Uterus (tissue), 3 donors: ENCODE measurements at regions not wholly inside any gene's neighbourhood (a gene's known extent, or its start where the extent isn't known, plus 50 kb on each side); places are given as distances from the start of the nearest gene placed in this dataset.

Experiments
- DNase-seq, 2 donors: peaks; one replicate each; pipeline ENCODE4 v3.0.0-alpha.2; 2019 to 2020
- H3K27ac ChIP-seq, 2 donors: fragments of 200-600 bp; sonication (generic); 1 replicate in 1 of 2; 2 replicates in 1 of 2; pipeline ENCODE4 v1.5.1; 2016 to 2018
- H3K27me3 ChIP-seq, 2 donors: fragments of 200-600 bp; sonication (generic); one replicate each; pipeline ENCODE4 v1.5.1; 2018 to 2019; ENCODE audit warnings: control low read depth in 1 of 2
- H3K36me3 ChIP-seq, 2 donors: fragments of 200-600 bp; sonication (generic); one replicate each; pipeline ENCODE4 v1.5.1; 2019; ENCODE audit warnings: control low read depth in 1 of 2
- H3K4me1 ChIP-seq, 2 donors: fragments of 200-600 bp; sonication (generic); one replicate each; pipeline ENCODE4 v1.5.1; 2018 to 2019; ENCODE audit warnings: control low read depth in 1 of 2
- H3K4me3 ChIP-seq, 2 donors: fragments of 200-600 bp; sonication (generic); 1 replicate in 1 of 2; 2 replicates in 1 of 2; pipeline ENCODE4 v1.5.1; 2018 to 2019; ENCODE audit warnings: mild to moderate bottlenecking in 1 of 2
- H3K9me3 ChIP-seq, 2 donors: fragments of 200-600 bp; sonication (generic); one replicate each; pipeline ENCODE4 v1.5.1; 2019; ENCODE audit warnings: control low read depth in 1 of 2
- CTCF ChIP-seq, 4 experiments: fragments of 200-600 bp in 2 of 4; fragments of 450-650 bp in 2 of 4; sonication (generic) in 2 of 4; IDR thresholded peaks; one replicate each; pipeline ENCODE4 v1.5.1; 2016 to 2019; ENCODE audit warnings: antibody characterized with exemption in 4 of 4, mild to moderate bottlenecking in 2 of 4, moderate library complexity in 1 of 4
- POLR2A ChIP-seq, 2 donors: fragments of 450-650 bp; IDR thresholded peaks; one replicate each; pipeline ENCODE4 v1.6.1; 2016; ENCODE audit warnings: antibody characterized with exemption in 2 of 2, mild to moderate bottlenecking in 1 of 2, moderate library complexity in 1 of 2
- intact Hi-C: fragments of 100-400 bp; cut with DNase I; formaldehyde crosslinking; loops from one replicate; pipeline ENCODE4 v1.15.1; 2023; ENCODE audit warnings: low total_unique reads
- donor health status: DM: yes; HTN: yes; CAD: no.

- intact Hi-C loops, result no loop called here
- H3K9me3 ChIP-seq, result no peaks in the 10 kb centered on the region
Measured at GRCh38 chr3:166560253-166560652, 723.0 kb upstream of the BCHE start.

GRCh38 chr3:166556955-166557354, 719.7 kb upstream of the BCHE start:
- DNase-seq, result no peak
- Histone ChIP-seq H3K4me3 (no peak overlapping the region), H3K27me3 (no peaks in the 10 kb centered on the region), H3K36me3 (no peaks in the 10 kb centered on the region), H3K9me3 (no peaks in the 10 kb centered on the region), H3K4me1 (no peaks in the 10 kb centered on the region), H3K27ac (no peak overlapping the region)
- intact Hi-C loops, result no loop called here
- TF ChIP-seq CTCF (IDR thresholded peaks at IDR 0.05) (no peak), POLR2A (IDR thresholded peaks at IDR 0.05) (no peak)

More at GRCh38 chr3:166560253-166560652, 723.0 kb upstream of the BCHE start:
- Histone ChIP-seq H3K4me1 (no peaks in the 10 kb centered on the region), H3K27ac (no peak overlapping the region), H3K36me3 (no peaks in the 10 kb centered on the region), H3K4me3 (no peak overlapping the region), H3K27me3 (no peaks in the 10 kb centered on the region)
- TF ChIP-seq POLR2A (IDR thresholded peaks at IDR 0.05), result no peak
- no peak for TF ChIP-seq CTCF (IDR thresholded peaks at IDR 0.05)
- DNase-seq, result no peak

- Histone ChIP-seq H3K36me3 (no peaks in the 10 kb centered on the region), H3K4me3 (no peak overlapping the region), H3K27ac (no peak overlapping the region), H3K4me1 (no peaks in the 10 kb centered on the region), H3K27me3 (no peaks in the 10 kb centered on the region), H3K9me3 (no peaks in the 10 kb centered on the region)
- no peak for TF ChIP-seq POLR2A (IDR thresholded peaks at IDR 0.05)
- no peak for TF ChIP-seq CTCF (IDR thresholded peaks at IDR 0.05)
- intact Hi-C loops, result no loop called here
- no peak for DNase-seq
Measured at GRCh38 chr3:166554023-166554422, 716.8 kb upstream of the BCHE start.

- Histone ChIP-seq H3K9me3 (no peaks in the 10 kb centered on the region), H3K27me3 (no peaks in the 10 kb centered on the region), H3K36me3 (no peaks in the 10 kb centered on the region), H3K4me3 (no peak overlapping the region), H3K27ac (no peak overlapping the region), H3K4me1 (no peaks in the 10 kb centered on the region)
- intact Hi-C loops, result no loop called here
- DNase-seq, result no peak
- TF ChIP-seq POLR2A (IDR thresholded peaks at IDR 0.05) (no peak), CTCF (IDR thresholded peaks at IDR 0.05) (no peak)
Measured at GRCh38 chr3:166533740-166534139, 696.5 kb upstream of the BCHE start.

GRCh38 chr3:166531730-166532129, 694.5 kb upstream of the BCHE start:
- Histone ChIP-seq H3K9me3 (no peaks in the 10 kb centered on the region), H3K27me3 (no peaks in the 10 kb centered on the region), H3K4me1 (no peaks in the 10 kb centered on the region), H3K36me3 (no peaks in the 10 kb centered on the region), H3K4me3 (no peak overlapping the region), H3K27ac (no peak overlapping the region)
- intact Hi-C loops, result no loop called here
- no peak for DNase-seq
- TF ChIP-seq CTCF (IDR thresholded peaks at IDR 0.05), result no peak
- no peak for TF ChIP-seq POLR2A (IDR thresholded peaks at IDR 0.05)
